ENCODE measurements at regions not wholly inside any gene's neighbourhood (a gene's known extent, or its start where the extent isn't known, plus 50 kb on each side); places are given as distances from the start of the nearest gene placed in this dataset.

DNA sequence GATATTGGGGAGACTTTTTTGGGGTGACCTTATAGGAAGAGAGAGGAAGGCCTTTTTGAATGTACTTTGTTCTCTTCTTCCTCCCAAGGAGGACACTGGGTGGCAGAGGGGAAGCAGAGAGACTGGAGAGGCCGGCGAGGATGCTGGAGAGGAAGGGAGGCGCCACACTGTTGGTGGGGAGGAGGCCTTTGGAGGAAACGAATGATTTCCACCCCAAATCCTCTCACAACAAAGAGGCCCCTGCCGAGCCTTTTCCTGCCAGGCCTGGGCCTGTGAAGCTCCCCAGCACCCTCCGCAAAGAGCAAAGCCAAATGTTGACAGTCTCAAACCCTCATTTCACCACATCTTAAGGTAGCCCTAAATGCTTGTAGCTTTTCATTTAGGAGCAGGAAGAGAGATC is 59.0 kb upstream of the UPP2 start:
- POLR2A ChIA-PET (ENCODE audit: unreplicated experiment), result no interaction called here
- H3K9me3 ChIP-seq (ENCODE audit: low read length), result no peaks in the 10 kb centered on the region
- no peak overlapping the region for H3K4me2 ChIP-seq (ENCODE audit: low read length)
- ATAC-seq (no peak), DNase-seq (no peak)
- H3K27ac ChIP-seq (ENCODE audit: low read length), result no peak overlapping the region
- no peaks in the 10 kb centered on the region for H3K4me1 ChIP-seq (ENCODE audit: insufficient read depth, low read length)
- H3K27me3 ChIP-seq (ENCODE audit: low read length), result peaks cover 17% of the 10 kb centered on the region
- H3K4me3 ChIP-seq (ENCODE audit: low read length), result no peak overlapping the region
- H3K36me3 ChIP-seq (ENCODE audit: low read depth, low read length), result no peaks in the 10 kb centered on the region
- H3K9me2 ChIP-seq (replicated peaks; ENCODE audit: low read length), result no peaks in the 10 kb centered on the region
- BruUV-seq (replicated peaks), result no TSS peak
- H3K79me2 ChIP-seq (ENCODE audit: low read length), result no peaks in the 10 kb centered on the region
- TF ChIP-seq EZH2phosphoT487 (IDR thresholded peaks at IDR 0.05; ENCODE audit: borderline replicate concordance, low read length), result no peak
- TF ChIP-seq, protein P1, sequence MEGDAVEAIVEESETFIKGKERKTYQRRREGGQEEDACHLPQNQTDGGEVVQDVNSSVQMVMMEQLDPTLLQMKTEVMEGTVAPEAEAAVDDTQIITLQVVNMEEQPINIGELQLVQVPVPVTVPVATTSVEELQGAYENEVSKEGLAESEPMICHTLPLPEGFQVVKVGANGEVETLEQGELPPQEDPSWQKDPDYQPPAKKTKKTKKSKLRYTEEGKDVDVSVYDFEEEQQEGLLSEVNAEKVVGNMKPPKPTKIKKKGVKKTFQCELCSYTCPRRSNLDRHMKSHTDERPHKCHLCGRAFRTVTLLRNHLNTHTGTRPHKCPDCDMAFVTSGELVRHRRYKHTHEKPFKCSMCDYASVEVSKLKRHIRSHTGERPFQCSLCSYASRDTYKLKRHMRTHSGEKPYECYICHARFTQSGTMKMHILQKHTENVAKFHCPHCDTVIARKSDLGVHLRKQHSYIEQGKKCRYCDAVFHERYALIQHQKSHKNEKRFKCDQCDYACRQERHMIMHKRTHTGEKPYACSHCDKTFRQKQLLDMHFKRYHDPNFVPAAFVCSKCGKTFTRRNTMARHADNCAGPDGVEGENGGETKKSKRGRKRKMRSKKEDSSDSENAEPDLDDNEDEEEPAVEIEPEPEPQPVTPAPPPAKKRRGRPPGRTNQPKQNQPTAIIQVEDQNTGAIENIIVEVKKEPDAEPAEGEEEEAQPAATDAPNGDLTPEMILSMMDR (conservative IDR thresholded peaks at IDR 0.05; ENCODE audit: low read depth, low read length), result no peak
- no peak for TF ChIP-seq EZH2 (IDR thresholded peaks at IDR 0.05; ENCODE audit: low read length, unreplicated experiment)
- CTCF ChIA-PET, result no interaction called here
- H4K20me1 ChIP-seq (ENCODE audit: low read length), result no peaks in the 10 kb centered on the region
- no peak overlapping the region for H3K9ac ChIP-seq (ENCODE audit: low read length)
- intact Hi-C loops (cut with micrococcal nuclease), result no loop called here
- no peaks in the 10 kb centered on the region for H3F3A ChIP-seq (ENCODE audit: low read length, unreplicated experiment)
- no peak overlapping the region for H2AFZ ChIP-seq (ENCODE audit: low read length)

DNA sequence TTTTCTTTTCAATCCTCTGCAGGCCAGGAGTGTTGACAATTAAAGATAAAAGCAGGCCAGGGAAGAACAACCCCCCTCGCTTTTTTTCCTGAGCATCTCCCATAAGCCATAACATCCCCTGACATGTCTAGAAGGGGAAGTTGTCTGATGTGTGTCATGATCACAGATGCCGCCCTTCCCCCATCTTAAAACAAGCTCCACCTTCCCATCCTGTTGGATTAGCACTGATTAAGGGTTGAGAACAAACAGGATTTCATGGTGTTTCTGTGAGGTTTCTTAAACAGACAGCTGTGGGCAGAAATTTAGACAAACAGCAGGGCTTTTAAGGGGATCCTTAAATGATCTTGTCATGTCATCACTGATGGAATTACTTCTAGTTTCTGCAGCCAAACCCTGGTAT is 59.4 kb upstream of the UPP2 start:
- H2AFZ ChIP-seq (ENCODE audit: low read length), result no peak overlapping the region
- DNase-seq, result no peak
- CTCF ChIA-PET, result no interaction called here

DNA sequence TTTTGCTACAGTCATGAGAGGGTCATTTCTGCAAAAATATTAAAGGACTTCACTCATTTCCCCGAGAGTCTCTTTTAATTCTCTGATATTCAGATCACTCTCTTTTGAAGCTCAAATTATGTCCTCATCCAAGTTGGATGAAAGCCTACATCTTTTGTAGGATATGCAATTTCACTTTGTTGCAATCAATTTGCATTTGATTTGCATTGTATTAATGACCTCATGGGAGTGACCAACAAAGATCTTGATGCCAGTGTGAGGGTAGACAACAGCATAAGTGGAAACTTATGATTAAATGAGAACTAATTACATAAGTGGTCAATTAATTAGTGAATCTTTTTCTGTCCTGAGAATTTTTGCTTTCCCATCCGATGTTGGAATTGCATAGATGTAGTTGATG is 60.3 kb upstream of the UPP2 start:
- Histone ChIP-seq H3F3A (ENCODE audit: low read length, unreplicated experiment) (no peaks in the 10 kb centered on the region), H3K9me2 (replicated peaks; ENCODE audit: low read length) (no peaks in the 10 kb centered on the region), H3K27ac (ENCODE audit: low read length) (no peak overlapping the region), H3K4me2 (ENCODE audit: low read length) (no peak overlapping the region), H3K4me1 (ENCODE audit: insufficient read depth, low read length) (no peaks in the 10 kb centered on the region), H3K9ac (ENCODE audit: low read length) (no peak overlapping the region), H3K36me3 (ENCODE audit: low read depth, low read length) (no peaks in the 10 kb centered on the region), H3K4me3 (ENCODE audit: low read length) (no peak overlapping the region), H3K79me2 (ENCODE audit: low read length) (no peaks in the 10 kb centered on the region), H2AFZ (ENCODE audit: low read length) (no peak overlapping the region), H4K20me1 (ENCODE audit: low read length) (no peaks in the 10 kb centered on the region), H3K9me3 (ENCODE audit: low read length) (no peaks in the 10 kb centered on the region), H3K27me3 (ENCODE audit: low read length) (peaks cover 17% of the 10 kb centered on the region)
- ATAC-seq, result no peak
- TF ChIP-seq, protein P1 (conservative IDR thresholded peaks at IDR 0.05; ENCODE audit: low read depth, low read length), result no peak
- TF ChIP-seq EZH2 (IDR thresholded peaks at IDR 0.05; ENCODE audit: low read length, unreplicated experiment), result no peak
- no peak for TF ChIP-seq EZH2phosphoT487 (IDR thresholded peaks at IDR 0.05; ENCODE audit: borderline replicate concordance, low read length)
- no TSS peak for BruUV-seq (replicated peaks)
- ChIA-PET CTCF (no interaction called here), POLR2A (ENCODE audit: unreplicated experiment) (no interaction called here)
- no peak for DNase-seq
- intact Hi-C loops (cut with micrococcal nuclease), result no loop called here

More for the DNA sequence above, 59.4 kb upstream of the UPP2 start:
- Histone ChIP-seq H3F3A (ENCODE audit: low read length, unreplicated experiment) (no peaks in the 10 kb centered on the region), H3K4me1 (ENCODE audit: insufficient read depth, low read length) (no peaks in the 10 kb centered on the region), H3K27me3 (ENCODE audit: low read length) (peaks cover 17% of the 10 kb centered on the region), H3K36me3 (ENCODE audit: low read depth, low read length) (no peaks in the 10 kb centered on the region), H4K20me1 (ENCODE audit: low read length) (no peaks in the 10 kb centered on the region), H3K9ac (ENCODE audit: low read length) (no peak overlapping the region), H3K4me3 (ENCODE audit: low read length) (no peak overlapping the region), H3K9me2 (replicated peaks; ENCODE audit: low read length) (no peaks in the 10 kb centered on the region), H3K4me2 (ENCODE audit: low read length) (no peak overlapping the region), H3K9me3 (ENCODE audit: low read length) (no peaks in the 10 kb centered on the region), H3K27ac (ENCODE audit: low read length) (no peak overlapping the region), H3K79me2 (ENCODE audit: low read length) (no peaks in the 10 kb centered on the region)
- POLR2A ChIA-PET (ENCODE audit: unreplicated experiment), result no interaction called here
- intact Hi-C loops (cut with micrococcal nuclease), result no loop called here
- BruUV-seq (replicated peaks), result no TSS peak
- no peak for ATAC-seq
- TF ChIP-seq EZH2phosphoT487 (IDR thresholded peaks at IDR 0.05; ENCODE audit: borderline replicate concordance, low read length) (no peak), EZH2 (IDR thresholded peaks at IDR 0.05; ENCODE audit: low read length, unreplicated experiment) (no peak)
- TF ChIP-seq, protein P1 (conservative IDR thresholded peaks at IDR 0.05; ENCODE audit: low read depth, low read length), result no peak

All from PC-3 (cell line).